ENCODE measurements at regions not wholly inside any gene's neighbourhood (a gene's known extent, or its start where the extent isn't known, plus 50 kb on each side); places are given as distances from the start of the nearest gene placed in this dataset.
"Not testable (repeated sequence)": the region's sequence is repeated elsewhere in the genome, so short reads cannot be mapped to it uniquely, and the experiment has no call there.

GRCh38 chr14:87042354-87042753 is 950.6 kb downstream of the GALC start:
- no peak for DNase-seq

- no peak for DNase-seq
Measured at GRCh38 chr14:87041290-87042020, 951.5 kb downstream of the GALC start.

GRCh38 chr14:87034680-87035079 is 958.3 kb downstream of the GALC start:
- no peak for DNase-seq

- no peak for DNase-seq
Measured at GRCh38 chr14:87030197-87030596, 962.8 kb downstream of the GALC start.

GRCh38 chr14:87020106-87020505 is 972.9 kb downstream of the GALC start:
- DNase-seq = not testable (repeated sequence)

- DNase-seq = no peak
Measured at GRCh38 chr14:87018294-87018693, 974.7 kb downstream of the GALC start.

- no peak for DNase-seq
Measured at GRCh38 chr14:87017335-87017734, 975.6 kb downstream of the GALC start.

- no peak for DNase-seq
Measured at GRCh38 chr14:87014856-87015255, 978.1 kb downstream of the GALC start.

GRCh38 chr14:87013583-87013982 is 979.4 kb downstream of the GALC start:
- no peak for DNase-seq

- no peak for DNase-seq
Measured at GRCh38 chr14:87008965-87009364, 984.0 kb downstream of the GALC start.

- no peak for DNase-seq
Measured at GRCh38 chr14:87005280-87005679, 987.7 kb downstream of the GALC start.

- DNase-seq = no peak
Measured at GRCh38 chr14:87002776-87003175, 990.2 kb downstream of the GALC start.

- DNase-seq = no peak
Measured at GRCh38 chr14:87001333-87001732, 991.6 kb downstream of the GALC start.

GRCh38 chr14:87000081-87000480 is 992.9 kb downstream of the GALC start:
- DNase-seq = no peak

- no peak for DNase-seq
Measured at GRCh38 chr14:86999036-86999435, 993.9 kb downstream of the GALC start.

GRCh38 chr14:86997271-86997670 is 995.7 kb downstream of the GALC start:
- no peak for DNase-seq

GRCh38 chr14:86990396-86990795 is 1002.6 kb downstream of the GALC start:
- no peak for DNase-seq

GRCh38 chr14:86989285-86989684 is 1003.7 kb downstream of the GALC start:
- no peak for DNase-seq

GRCh38 chr14:86987966-86988365 is 1005.0 kb downstream of the GALC start:
- DNase-seq = no peak

GRCh38 chr14:86973177-86973576 is 1019.8 kb downstream of the GALC start:
- DNase-seq = no peak

GRCh38 chr14:86971292-86971691 is 1021.7 kb downstream of the GALC start:
- DNase-seq = no peak

GRCh38 chr14:86961106-86961716 is 1031.8 kb downstream of the GALC start:
- peak in 1 of 5 experiments; percentile 1 for DNase-seq

- DNase-seq = no peak
Measured at GRCh38 chr14:86955771-86956354, 1037.1 kb downstream of the GALC start.

- DNase-seq = no peak
Measured at GRCh38 chr14:86954623-86955022, 1038.4 kb downstream of the GALC start.
